Pancreas (tissue), 10 donors: ENCODE measurements at regions not wholly inside any gene's neighbourhood (a gene's known extent, or its start where the extent isn't known, plus 50 kb on each side); places are given as distances from the start of the nearest gene placed in this dataset.

Source experiments
- ATAC-seq, 4 donors: fragments of 200-7000 bp; cut with Tn5 transposase; one replicate each; pipeline versions ENCODE4 v1.8.0 to v1.9.1; 2020; ENCODE audit warnings: mild to moderate bottlenecking in 4 of 4, moderate library complexity in 4 of 4
- DNase-seq, 6 donors: peaks; one replicate each; pipeline ENCODE4 v3.0.0-alpha.2; 2020
- FAIRE-seq: peaks from 2 replicates; lab custom pipeline; 2012; peaks lifted over from hg19 to GRCh38; lab: Jason Lieb, UNC
- H3K27ac ChIP-seq, 4 donors: fragments of 200-600 bp; sonication (generic); 1 replicate in 3 of 4; 2 replicates in 1 of 4; pipeline versions ENCODE4 v1.5.0 to v1.8.0; 2020
- H3K27me3 ChIP-seq, 4 donors: fragments of 200-600 bp; one replicate each; pipeline ENCODE4 v1.8.0; 2021
- H3K36me3 ChIP-seq, 3 donors: fragments of 200-600 bp; sonication (generic) in 1 of 3; one replicate each; pipeline versions ENCODE4 v1.5.0 to v1.8.0; 2020 to 2021
- H3K4me1 ChIP-seq, 3 donors: fragments of 200-600 bp; one replicate each; pipeline ENCODE4 v1.8.0; 2021
- H3K4me3 ChIP-seq, 4 donors: fragments of 200-600 bp; sonication (generic) in 2 of 4; one replicate each; pipeline versions ENCODE4 v1.5.0 to v1.8.0; 2020 to 2021
- H3K9me3 ChIP-seq, 4 donors: fragments of 200-600 bp; one replicate each; pipeline ENCODE4 v1.8.0; 2021
- CTCF ChIP-seq, 4 donors: fragments of 200-600 bp; sonication (generic) in 3 of 4; IDR thresholded peaks; one replicate each; pipeline versions ENCODE4 v1.5.0 to v1.8.0; 2021; ENCODE audit warnings: antibody characterized with exemption in 4 of 4
- WGBS, 2 donors: extraction: QIAGEN DNeasy Blood & Tissue Kit; methylation state at CpG; one replicate each; pipeline ENCODE4 v1.1.7; 2013; 5-methylcytosine and 5-hydroxymethylcytosine counted together
- intact Hi-C, 3 donors: fragments of 100-400 bp; cut with DNase I; formaldehyde crosslinking; loops; one replicate each; pipeline versions ENCODE4 v1.11.1 to v1.14.2; 2022
- donor health status: healthy with polysubstance abuse.
- donor health status: DM: no; HTN: no; CAD: no; lungs with moderate emphysema.
- donor health status: DM: no; HTN: no; CAD: no.
- donor health status: control.
- donor health status: control.
- donor health status: Bipolar disorder and iron deficiency.
- donor health status: DM: yes; HTN: yes; CAD: no.
- donor health status: DM: no; HTN: no; CAD: no.
- donor health status: DM: no; HTN: no; CAD: no.
- donor health status: DM: yes; HTN: yes; CAD: no.

DNA sequence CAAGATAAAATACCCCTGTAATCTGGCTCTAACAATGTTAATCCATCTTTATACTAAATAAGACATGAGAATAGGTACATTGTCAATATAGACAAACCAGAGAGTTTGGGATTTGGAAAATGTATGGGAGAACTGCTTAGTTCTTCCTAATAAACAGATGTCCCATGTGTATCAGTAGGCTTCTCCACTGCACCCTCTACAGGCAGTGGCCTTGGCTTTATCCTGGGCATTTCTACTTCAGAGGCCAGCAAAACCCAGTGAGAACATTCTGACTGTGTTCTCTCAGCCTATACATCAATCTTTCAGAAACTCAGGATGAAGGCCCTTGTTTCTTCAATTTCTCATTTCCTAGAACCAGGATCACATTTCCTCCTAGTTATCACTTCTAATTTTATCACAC is 1167.5 kb upstream of the ACVR2A start:
- Histone ChIP-seq H3K4me1 (no peaks in the 10 kb centered on the region), H3K9me3 (no peaks in the 10 kb centered on the region), H3K27ac (no peak overlapping the region), H3K27me3 (no peaks in the 10 kb centered on the region), H3K4me3 (no peak overlapping the region), H3K36me3 (no peaks in the 10 kb centered on the region)
- ATAC-seq (no peak), FAIRE-seq (no peak), DNase-seq (no peak)
- intact Hi-C loops: no loop called here
- TF ChIP-seq CTCF (IDR thresholded peaks at IDR 0.05): no peak

- no peak for TF ChIP-seq CTCF (IDR thresholded peaks at IDR 0.05)
- Histone ChIP-seq H3K36me3 (no peaks in the 10 kb centered on the region), H3K4me3 (no peak overlapping the region), H3K4me1 (no peaks in the 10 kb centered on the region), H3K9me3 (no peaks in the 10 kb centered on the region), H3K27me3 (no peaks in the 10 kb centered on the region), H3K27ac (no peak overlapping the region)
- FAIRE-seq (no peak), DNase-seq (no peak), ATAC-seq (no peak)
- WGBS, 2 donors: 75 to 82% methylated on average over 3 of the region's 3 CpGs
- intact Hi-C loops: no loop called here
Measured at GRCh38 chr2:146669735-146670134, 1175.1 kb upstream of the ACVR2A start.

GRCh38 chr2:146666340-146666739 is 1178.5 kb upstream of the ACVR2A start:
- Histone ChIP-seq H3K4me3 (no peak overlapping the region), H3K27ac (no peak overlapping the region), H3K9me3 (no peaks in the 10 kb centered on the region), H3K4me1 (no peaks in the 10 kb centered on the region), H3K36me3 (no peaks in the 10 kb centered on the region), H3K27me3 (no peaks in the 10 kb centered on the region)
- WGBS, 2 donors: 81 to 93% methylated on average over 1 of the region's 1 CpG
- no peak for DNase-seq
- FAIRE-seq: no peak
- no peak for TF ChIP-seq CTCF (IDR thresholded peaks at IDR 0.05)
- no peak for ATAC-seq
- intact Hi-C loops: no loop called here

DNA sequence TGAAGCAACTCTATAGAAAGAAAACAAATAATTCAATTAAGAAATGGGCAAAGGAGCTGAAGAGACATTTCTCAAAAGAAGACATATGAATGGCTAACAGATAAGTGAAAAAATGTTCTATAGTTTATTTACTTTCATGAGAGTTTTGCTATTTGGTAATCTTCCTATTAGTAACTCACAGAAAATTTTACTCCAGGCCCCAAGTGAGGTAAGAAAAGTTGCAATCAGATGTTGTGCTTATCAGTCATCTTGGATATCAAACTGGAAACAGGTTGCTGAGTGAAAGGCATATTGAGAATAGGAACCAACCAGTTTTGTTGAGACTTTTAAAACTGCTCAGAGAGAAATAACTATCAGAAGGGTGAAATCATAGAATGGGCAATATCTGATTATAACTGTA is 1179.0 kb upstream of the ACVR2A start:
- TF ChIP-seq CTCF (IDR thresholded peaks at IDR 0.05): no peak
- H3K36me3 ChIP-seq: no peaks in the 10 kb centered on the region
- no peak for ATAC-seq
- DNase-seq: no peak
- H3K4me3 ChIP-seq: no peak overlapping the region
- H3K4me1 ChIP-seq: no peaks in the 10 kb centered on the region
- FAIRE-seq: no peak
- H3K27ac ChIP-seq: no peak overlapping the region
- intact Hi-C loops: no loop called here
- H3K9me3 ChIP-seq: no peaks in the 10 kb centered on the region
- no peaks in the 10 kb centered on the region for H3K27me3 ChIP-seq

- TF ChIP-seq CTCF (IDR thresholded peaks at IDR 0.05): peak; percentile 5 to 40 (median 24)
- DNase-seq (no peak), FAIRE-seq (peak; percentile 17), ATAC-seq (peak in 3 of 4 donors; percentile 43 to 56 (median 44))
- no peak overlapping the region for H3K27ac ChIP-seq
- H3K4me1 ChIP-seq: no peaks in the 10 kb centered on the region
- intact Hi-C loops: no loop called here
- H3K27me3 ChIP-seq: no peaks in the 10 kb centered on the region
- H3K36me3 ChIP-seq: no peaks in the 10 kb centered on the region
- no peak overlapping the region for H3K4me3 ChIP-seq
- H3K9me3 ChIP-seq: no peaks in the 10 kb centered on the region
Measured at GRCh38 chr2:146661473-146662096, 1183.2 kb upstream of the ACVR2A start.
